Activated T-cell treated with anti-CD3 and anti-CD28 coated beads for 1 hour (primary cell): ENCODE measurements at regions not wholly inside any gene's neighbourhood (a gene's known extent, or its start where the extent isn't known, plus 50 kb on each side); places are given as distances from the start of the nearest gene placed in this dataset.

Experiments used
- DNase-seq: peaks from one replicate; pipeline ENCODE4 v3.0.0-alpha.2; 2020; ENCODE audit warnings: low read depth

DNA sequence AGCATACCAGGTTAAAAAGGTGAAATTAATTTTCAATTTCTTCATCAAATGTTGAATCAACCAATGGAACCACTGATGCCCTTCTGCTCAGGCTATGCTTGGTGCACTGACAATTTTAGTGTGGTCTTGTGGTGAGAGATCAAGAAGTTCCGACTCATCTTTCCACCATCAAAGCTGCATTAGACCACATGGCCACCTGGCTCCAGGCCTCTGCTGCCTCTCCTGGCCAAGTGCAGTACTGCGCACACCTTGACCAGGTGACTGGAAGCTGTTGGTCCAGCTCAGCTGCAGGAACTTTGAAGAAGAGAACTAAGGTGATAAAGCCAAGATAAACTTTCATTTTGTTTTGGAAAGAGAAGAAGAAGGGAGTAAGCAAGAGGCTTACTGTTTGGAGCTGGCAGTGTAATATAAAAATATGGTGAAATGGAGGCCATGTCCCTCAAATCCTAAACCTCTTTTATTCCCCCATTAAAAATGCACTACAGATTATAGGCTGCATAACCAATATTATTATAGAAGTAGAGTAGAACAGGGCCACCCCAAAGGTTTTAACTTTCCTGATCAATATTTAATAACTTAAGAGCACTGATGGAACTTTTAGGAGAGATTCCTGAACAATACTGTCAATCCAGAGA lies 315.5 kb upstream of the C9orf72 start:
- peak; percentile 4 for DNase-seq

- no peak for DNase-seq
Observed at GRCh38 chr9:27924502-27924901, 351.2 kb upstream of the C9orf72 start.

GRCh38 chr9:27925815-27926214 lies 352.5 kb upstream of the C9orf72 start:
- DNase-seq = no peak

- DNase-seq = no peak
Observed at GRCh38 chr9:27929841-27930240, 356.6 kb upstream of the C9orf72 start.

GRCh38 chr9:27933210-27934025 lies 360.1 kb upstream of the C9orf72 start:
- no peak for DNase-seq

DNA sequence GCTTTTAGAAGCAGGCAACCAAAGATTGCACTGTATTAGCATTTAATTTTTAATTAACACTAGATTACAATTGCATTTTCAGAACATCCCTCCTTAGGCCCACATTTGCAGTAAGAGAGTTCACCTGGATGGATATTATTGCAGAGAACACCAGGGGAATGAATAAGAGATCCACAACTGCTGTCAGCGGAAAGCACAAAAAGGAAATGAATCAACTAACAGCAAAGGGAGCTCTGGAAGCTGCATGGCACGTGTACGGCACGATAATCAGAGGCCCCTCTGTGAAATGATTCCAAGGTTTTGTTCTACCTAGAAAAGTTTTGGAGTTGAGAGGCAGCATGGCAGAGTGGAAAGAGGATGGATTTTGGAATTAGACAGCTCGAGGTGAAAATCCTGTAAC lies 361.2 kb upstream of the C9orf72 start:
- no peak for DNase-seq

GRCh38 chr9:27939186-27939585 lies 365.9 kb upstream of the C9orf72 start:
- no peak for DNase-seq

DNA sequence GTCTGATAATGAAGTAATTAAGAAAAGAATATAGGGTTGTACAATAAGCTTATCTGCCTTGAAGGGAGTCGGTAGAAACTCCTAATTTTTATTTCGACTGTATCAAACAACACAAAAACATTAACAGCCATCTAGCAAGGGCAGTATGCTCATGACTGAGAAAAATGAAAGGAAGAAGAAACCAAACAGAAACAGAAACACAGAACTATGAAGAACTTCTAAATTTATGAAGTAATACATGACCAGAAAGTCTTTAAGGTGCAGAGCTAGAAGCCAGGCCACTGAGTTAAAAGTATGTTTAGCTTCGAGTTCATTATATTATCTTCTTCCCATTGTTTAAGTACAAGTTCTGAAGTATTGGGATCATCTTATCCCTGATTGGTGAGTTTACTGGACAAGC lies 367.3 kb upstream of the C9orf72 start:
- DNase-seq = no peak

- DNase-seq = no peak
Observed at GRCh38 chr9:27943501-27943900, 370.2 kb upstream of the C9orf72 start.

GRCh38 chr9:27945386-27945785 lies 372.1 kb upstream of the C9orf72 start:
- no peak for DNase-seq

- no peak for DNase-seq
Observed at GRCh38 chr9:27950382-27950781, 377.1 kb upstream of the C9orf72 start.

- no peak for DNase-seq
Observed at GRCh38 chr9:27954858-27955257, 381.6 kb upstream of the C9orf72 start.

GRCh38 chr9:27963836-27964235 lies 390.6 kb upstream of the C9orf72 start:
- no peak for DNase-seq

GRCh38 chr9:27967210-27967609 lies 393.9 kb upstream of the C9orf72 start:
- no peak for DNase-seq

DNA sequence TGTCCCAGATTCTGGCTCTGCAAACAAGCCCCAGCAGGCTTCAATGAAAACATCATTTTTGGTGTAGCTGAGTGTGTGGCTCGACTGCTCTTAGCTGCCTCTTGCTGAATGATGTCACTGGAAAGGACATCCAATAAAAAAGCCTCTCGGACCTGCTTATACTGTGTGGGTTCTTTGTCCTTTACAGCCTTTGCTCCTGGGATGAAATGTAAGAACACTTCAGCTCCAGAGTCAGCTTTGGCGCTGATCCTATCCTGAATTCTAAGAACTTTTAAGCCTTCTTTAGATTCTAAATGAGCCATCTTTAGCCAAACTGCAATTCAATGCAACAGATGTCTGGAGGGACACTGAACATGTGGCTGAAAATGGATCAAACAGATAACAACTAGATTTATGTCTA lies 404.6 kb upstream of the C9orf72 start:
- no peak for DNase-seq

DNA sequence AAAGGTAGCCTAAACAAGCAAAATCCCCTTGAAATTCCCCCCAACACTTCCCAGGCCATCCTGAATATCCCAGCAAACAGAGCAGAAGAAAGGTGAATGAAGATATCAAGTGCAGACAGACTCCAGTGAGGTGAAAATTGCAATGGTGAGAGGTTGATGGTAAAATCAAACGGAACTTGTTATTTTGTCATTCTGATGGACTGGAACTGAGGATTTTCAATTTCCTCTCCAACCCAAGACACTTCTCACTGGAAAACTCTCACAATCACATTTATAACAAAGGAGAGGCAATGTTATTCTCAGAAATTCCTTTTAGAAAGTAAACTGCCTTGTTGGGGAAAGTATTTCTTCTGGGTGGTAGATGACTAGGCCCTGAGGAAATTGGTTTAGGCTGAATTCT lies 412.4 kb upstream of the C9orf72 start:
- no peak for DNase-seq

DNA sequence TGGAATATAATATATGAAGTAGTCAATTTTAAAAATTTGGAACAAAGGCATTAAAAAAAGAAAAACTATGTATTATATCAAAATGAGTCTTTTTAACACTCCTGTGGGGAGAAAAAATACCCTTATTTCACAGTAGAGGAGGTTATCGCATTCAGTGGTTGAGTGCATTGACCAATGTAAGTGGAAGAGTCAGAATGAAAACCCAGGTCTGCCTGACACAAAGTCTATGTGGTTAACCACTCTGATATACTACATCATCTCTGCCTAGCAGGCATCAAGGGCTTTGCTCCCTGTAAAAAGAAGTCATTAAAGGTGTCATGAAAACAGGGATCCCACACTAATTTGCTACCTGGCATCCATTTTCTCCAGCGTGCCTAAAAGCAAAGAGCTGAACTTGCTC lies 417.2 kb upstream of the C9orf72 start:
- no peak for DNase-seq

DNA sequence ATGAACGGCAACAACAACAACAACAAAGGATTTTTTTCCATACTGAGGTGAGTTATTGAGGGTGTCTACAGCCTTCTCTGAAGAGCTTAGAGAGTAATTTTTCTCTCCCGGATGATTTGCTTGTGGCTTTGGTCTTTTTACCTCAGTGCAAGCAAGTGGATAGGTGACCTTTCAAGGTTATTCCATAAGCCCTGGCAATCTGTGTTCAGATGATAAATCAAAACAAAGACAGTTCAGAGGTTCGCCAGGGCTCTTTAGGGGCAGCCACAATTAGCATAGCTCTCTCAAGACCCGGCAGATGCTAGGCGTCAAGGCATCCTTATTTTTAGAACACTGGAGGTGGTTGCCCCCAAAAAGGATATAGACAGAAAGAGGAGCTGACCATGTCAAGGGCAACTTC lies 417.9 kb upstream of the C9orf72 start:
- DNase-seq = no peak

DNA sequence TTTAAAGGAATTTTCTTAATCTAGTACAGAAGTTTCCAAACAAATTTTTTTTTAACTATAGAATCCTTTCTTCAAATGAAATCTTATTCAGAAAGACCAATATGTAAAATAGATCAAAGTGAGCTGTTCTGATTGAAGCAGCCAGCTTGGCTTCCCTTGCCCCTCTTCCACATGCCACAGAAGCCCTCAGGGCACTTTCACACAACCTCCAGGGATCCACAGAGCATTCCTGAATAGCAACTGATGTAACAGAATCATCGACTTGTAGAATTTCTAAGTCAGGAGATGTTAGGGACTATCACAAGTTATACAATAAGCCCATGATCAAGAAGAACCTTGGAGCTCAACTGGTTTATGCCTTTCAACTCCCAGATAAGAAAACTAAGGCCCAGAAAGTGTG lies 427.8 kb upstream of the C9orf72 start:
- no peak for DNase-seq

GRCh38 chr9:28004900-28005299 lies 431.6 kb upstream of the C9orf72 start:
- DNase-seq = no peak

DNA sequence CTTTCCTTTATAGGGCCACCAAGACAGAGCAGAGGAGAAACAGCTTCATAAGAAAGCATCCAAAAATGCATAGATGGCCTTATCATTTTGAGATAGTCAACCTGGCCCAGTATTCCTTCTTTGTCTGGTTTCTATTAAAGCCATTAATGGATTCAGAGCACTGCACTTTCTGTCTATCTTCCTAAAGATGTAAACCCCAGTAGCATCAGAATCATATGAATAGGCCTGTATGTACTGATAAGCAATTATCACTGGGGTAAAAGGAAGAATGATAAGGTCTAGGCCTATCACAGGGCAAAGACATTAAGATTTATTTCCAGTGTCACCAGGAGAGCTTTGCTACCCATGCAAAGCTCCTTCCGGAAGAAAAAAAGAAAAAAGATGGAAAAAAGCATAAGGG lies 432.5 kb upstream of the C9orf72 start:
- no peak for DNase-seq

GRCh38 chr9:28007097-28007817 lies 434.0 kb upstream of the C9orf72 start:
- no peak for DNase-seq

DNA sequence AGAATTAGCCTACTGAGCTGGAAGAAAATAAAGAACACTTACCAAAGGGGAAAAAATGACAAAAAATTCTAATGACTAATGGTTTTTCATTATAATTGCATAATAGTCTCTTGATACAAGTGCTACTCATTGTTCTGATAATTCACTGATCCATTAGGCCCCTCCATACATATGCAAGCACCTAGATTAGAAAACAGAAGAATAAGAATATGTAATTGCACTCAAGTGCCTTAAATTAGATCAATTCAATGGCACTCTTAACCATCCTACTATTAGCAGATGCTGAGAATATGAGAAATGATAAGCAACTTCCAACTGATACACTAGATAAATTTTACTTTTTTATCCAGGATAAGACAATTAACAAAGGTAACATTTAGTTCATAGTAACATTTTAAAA lies 440.9 kb upstream of the C9orf72 start:
- no peak for DNase-seq
